ELR (cell line): ENCODE measurements at regions not wholly inside any gene's neighbourhood (a gene's known extent, or its start where the extent isn't known, plus 50 kb on each side); places are given as distances from the start of the nearest gene placed in this dataset.
"Not testable (repeated sequence)": the region's sequence is repeated elsewhere in the genome, so short reads cannot be mapped to it uniquely, and the experiment has no call there.

Source experiments
- DNase-seq: peaks from one replicate; pipeline ENCODE4 v3.0.0-alpha.2; 2015; ENCODE audit warnings: low read depth

DNA sequence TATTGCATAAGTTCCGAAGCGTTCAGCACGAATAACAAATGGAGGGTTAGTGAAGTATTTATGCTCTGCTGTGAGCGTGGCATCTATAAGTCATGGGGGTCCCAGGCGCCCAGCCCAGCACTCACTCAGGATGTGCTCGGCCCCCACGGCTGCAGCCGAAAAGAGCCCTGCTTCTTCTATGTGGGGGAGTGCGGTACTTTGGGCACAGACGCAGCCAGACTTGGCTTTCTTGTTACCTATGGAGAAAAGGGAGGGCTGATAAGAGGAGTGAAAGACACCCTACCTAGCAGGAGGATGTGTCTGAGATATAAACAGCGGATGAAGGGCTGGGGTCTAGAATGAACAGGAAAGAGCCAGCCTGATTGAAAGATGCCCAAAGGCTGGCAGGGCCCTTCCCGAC lies 51.4 kb downstream of the MRPL36 start:
- DNase-seq = no peak

GRCh38 chr5:1747803-1748085 lies 51.9 kb downstream of the MRPL36 start:
- no peak for DNase-seq

GRCh38 chr5:1747079-1747802 lies 52.4 kb downstream of the MRPL36 start:
- no peak for DNase-seq

DNA sequence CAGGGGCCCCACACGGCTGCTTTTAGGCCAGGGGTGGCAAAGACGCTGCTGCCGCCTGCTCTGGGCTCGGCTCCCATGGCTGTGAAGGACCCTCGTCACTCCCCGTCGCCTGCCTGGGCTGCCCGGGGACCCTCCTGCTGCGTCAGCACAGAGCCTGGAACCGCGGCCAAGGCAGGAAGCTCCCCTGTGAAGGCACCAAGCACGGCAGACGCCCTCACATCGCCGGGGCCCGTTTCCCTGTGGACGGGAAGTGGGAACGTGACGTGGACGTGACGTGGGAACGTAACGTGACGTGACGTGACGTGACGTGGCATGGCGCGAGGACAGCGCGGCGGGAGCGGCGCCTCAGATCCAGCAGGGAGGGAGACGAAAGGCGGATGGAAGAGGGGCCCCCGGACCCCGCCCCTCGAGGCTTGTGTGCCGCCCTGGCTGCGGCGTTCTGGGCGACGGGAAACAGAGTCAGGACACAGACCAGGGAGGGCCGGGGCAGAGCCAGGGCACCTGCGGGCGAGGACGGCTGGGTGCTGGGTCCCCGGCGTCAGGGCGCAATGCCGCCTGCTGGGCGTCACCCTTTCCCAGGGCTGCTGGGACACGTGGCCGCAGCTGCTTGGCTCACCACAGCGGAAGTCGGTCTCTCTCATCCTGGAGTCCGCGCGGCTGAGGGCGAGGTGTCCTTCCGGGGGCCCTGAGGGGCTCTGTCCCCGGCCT lies 53.1 kb downstream of the MRPL36 start:
- no peak for DNase-seq

GRCh38 chr5:1745796-1746370 lies 53.8 kb downstream of the MRPL36 start:
- DNase-seq = no peak

GRCh38 chr5:1745123-1745795 lies 54.4 kb downstream of the MRPL36 start:
- no peak for DNase-seq

- no peak for DNase-seq
Measured at GRCh38 chr5:1744393-1745122, 55.1 kb downstream of the MRPL36 start.

DNA sequence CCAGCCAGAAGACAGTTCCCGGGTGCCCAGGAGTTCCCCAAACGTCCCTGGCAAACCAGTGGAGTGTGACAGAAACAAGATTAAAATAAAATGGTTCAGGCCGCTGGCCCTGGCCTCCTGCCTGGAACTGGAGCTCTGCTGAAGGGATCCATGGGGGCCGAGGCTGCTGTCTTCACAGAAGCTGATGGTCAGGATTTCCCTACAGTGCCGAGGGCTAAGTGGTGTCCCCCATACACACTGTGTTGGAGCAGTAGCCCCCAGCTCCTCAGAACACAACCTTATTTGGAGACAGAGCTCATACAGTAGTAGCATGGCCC lies 55.9 kb downstream of the MRPL36 start:
- no peak for DNase-seq

GRCh38 chr5:1743061-1743768 lies 56.4 kb downstream of the MRPL36 start:
- DNase-seq = no peak

DNA sequence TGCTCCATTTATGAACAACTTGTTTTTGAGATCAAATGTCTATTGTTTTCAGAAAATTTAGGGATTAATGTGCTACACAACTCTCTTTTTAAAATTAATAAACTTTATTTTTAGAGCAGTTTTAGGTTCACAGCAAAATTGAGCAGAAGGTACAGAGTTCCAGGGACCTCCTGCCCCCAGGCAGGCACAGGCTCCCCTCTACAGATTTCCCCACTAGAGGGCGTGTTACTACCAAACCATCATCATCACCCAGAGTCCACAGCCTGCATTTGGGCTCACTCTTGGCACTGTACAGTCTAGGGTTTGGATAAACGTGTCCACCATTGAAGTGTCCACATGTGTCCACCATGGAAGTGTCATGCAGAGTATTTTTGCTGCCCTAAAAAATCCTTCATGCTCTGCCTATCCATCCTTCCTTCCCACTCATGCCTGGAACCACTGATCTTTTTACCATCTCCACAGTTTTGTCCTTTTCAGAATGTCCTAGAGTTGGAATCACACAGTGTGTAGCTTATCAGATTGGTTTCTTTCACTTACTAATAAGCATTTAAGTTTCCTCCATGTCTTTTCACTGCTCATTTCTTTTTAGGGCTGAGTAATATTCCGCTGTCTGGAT lies 61.7 kb downstream of the MRPL36 start:
- peak; percentile 47 for DNase-seq

GRCh38 chr5:1736889-1737711 lies 62.5 kb downstream of the MRPL36 start:
- DNase-seq = no peak

DNA sequence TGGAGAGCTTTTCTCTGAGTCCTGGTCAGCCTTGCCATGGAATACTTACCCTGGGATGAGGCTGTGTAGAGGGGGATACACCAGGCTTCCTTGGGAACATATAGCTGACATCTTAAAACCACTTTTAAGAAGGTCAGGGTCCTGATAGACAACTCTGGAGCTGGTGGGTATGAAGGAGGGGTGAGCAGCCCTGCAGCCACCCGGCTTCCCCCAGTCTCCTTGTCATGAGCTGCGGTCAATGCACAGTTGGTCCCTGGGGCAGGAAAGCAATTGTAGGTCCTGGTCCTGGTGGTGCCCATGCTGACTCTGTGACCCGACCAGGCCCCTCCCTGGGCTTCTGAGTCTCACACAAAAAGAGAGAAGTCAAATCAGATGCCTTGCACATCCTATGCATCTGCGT lies 63.6 kb downstream of the MRPL36 start:
- DNase-seq = no peak

- DNase-seq = no peak
Measured at GRCh38 chr5:1735320-1735970, 64.2 kb downstream of the MRPL36 start.

DNA sequence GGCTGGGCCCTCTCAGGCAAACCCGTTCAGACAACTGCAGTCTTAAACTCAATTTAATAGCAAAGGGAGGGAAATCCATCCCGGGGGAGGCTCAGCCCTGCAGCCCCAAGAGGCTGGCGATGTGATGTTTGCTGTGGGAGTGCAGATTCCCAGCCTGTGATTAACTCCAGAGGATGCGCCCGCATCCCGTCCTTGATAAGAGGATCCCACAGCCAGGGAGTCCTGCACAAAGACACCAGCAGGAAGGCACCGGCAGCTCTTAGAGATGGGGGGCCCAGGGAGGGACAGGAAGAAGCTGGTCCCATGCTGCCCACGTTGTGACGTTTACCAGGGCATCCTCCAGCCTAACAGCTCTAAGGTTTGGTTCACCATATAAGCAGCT lies 64.7 kb downstream of the MRPL36 start:
- DNase-seq = no peak

DNA sequence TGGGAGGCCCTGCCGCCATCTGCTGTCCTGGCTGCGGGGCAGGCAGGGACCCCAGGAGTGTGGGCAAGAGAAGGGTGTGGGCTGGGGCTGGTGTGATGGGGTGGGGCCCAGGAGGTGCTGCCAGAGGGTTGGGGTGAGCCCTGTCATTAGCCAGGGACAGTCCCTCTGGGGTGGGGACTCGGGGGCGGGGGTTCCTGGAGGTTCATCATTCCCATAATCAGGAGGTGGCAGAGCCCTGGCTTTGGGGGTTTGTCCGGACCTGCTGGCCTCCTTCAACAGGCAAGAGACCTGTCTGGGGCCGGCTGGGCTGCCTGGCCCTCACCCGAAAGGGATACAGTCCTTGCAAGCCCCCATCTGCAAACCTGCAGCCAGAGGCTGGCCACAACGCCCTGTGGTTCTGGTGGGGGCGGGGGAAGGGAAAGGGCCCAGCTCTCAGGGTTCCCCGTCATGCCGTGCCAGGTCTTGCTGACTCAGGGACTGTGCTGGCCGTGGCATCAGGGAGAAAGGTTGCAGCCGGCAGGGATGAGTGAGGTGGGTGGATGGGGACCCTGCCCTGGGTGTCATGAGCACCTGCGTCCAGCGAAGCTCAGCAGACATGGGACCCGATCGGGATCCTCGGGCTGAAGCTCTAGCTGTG lies 65.2 kb downstream of the MRPL36 start:
- no peak for DNase-seq

- DNase-seq = no peak
Measured at GRCh38 chr5:1733369-1733768, 66.3 kb downstream of the MRPL36 start.

DNA sequence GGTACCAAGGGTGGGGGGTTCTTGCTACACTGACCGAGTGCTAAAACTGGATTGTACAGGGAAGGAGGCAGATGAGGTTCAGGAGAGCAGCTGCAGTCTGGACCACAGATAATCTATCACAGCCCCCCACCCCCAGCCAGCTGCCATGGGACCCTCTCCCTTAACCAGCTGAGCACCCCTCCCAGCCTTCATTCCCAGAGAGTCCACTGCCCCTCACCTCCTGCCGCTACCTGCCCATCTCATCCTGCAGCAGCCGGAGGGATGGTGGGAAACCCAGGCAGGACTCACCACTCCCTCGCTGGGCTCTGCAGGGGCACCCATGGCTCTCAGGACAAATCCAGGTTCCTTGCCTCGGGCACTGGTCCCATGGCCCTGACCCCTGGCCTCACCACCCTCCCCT lies 66.7 kb downstream of the MRPL36 start:
- no peak for DNase-seq

GRCh38 chr5:1732238-1732941 lies 67.2 kb downstream of the MRPL36 start:
- DNase-seq = no peak

GRCh38 chr5:1731855-1732237 lies 67.8 kb downstream of the MRPL36 start:
- DNase-seq = not testable (repeated sequence)
